BLaER1 (cell line): ENCODE measurements at regions not wholly inside any gene's neighbourhood (a gene's known extent, or its start where the extent isn't known, plus 50 kb on each side); places are given as distances from the start of the nearest gene placed in this dataset.
A peak's percentile ranks its signal among the peaks of the same experiment; 100 is the strongest.

Experiments used
- H3K27ac ChIP-seq: shearing (Covaris generic); formaldehyde crosslinking; 2 replicates; pipeline ENCODE4 v1.8.1; 2022
- H3K27me3 ChIP-seq: shearing (Covaris generic); formaldehyde crosslinking; 2 replicates; pipeline ENCODE4 v1.8.1; 2022
- H3K36me3 ChIP-seq: shearing (Covaris generic); formaldehyde crosslinking; 2 replicates; pipeline ENCODE4 v1.8.1; 2022
- H3K4me1 ChIP-seq: shearing (Covaris generic); formaldehyde crosslinking; 2 replicates; pipeline ENCODE4 v1.8.1; 2022
- H3K4me2 ChIP-seq: shearing (Covaris generic); formaldehyde crosslinking; 2 replicates; pipeline ENCODE4 v1.8.1; 2022
- H3K4me3 ChIP-seq: shearing (Covaris generic); formaldehyde crosslinking; 2 replicates; pipeline ENCODE4 v1.8.1; 2022
- H3K9ac ChIP-seq: shearing (Covaris generic); formaldehyde crosslinking; 2 replicates; pipeline ENCODE4 v1.8.1; 2022
- H3K9me3 ChIP-seq: shearing (Covaris generic); formaldehyde crosslinking; 2 replicates; pipeline ENCODE4 v1.8.1; 2022
- H4K20me1 ChIP-seq: shearing (Covaris generic); formaldehyde crosslinking; 2 replicates; pipeline ENCODE4 v1.8.1; 2022
- Cebpa-rat ChIP-seq: shearing (Covaris generic); IDR thresholded peaks from 2 replicates; pipeline ENCODE4 v1.8.1; 2022

DNA sequence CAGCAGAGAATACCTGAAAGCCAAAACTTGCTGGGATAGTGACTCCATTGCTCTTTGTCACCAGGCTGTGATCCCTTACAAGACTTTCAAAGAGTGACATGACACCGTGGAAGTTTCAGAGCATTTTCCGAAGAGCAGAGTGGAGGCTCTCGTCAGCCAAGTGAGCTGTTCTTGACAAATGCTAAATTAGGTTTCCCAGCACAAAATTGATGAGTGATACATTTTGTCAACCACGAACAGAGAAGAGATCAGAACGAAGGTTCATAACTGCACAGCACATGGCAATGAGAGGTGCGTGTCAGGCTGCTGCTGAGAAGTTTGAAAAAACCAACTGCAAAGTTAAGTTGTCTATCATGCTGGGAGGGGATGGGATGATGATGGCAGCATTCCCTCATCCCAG, 184.4 kb upstream of the C1orf174 start:
- Histone ChIP-seq H3K4me2 (0 out of 2 replicates have a peak overlapping the region, but pooled peaks have one; percentile 9), H3K27ac (no peak overlapping the region), H3K4me3 (no peak overlapping the region), H3K9me3 (peaks cover 13% of the 10 kb centered on the region), H3K9ac (no peak overlapping the region), H4K20me1 (no peaks in the 10 kb centered on the region), H3K36me3 (no peaks in the 10 kb centered on the region), H3K4me1 (peaks cover 23% of the 10 kb centered on the region), H3K27me3 (no peaks in the 10 kb centered on the region)
- TF ChIP-seq Cebpa-rat = no peak

DNA sequence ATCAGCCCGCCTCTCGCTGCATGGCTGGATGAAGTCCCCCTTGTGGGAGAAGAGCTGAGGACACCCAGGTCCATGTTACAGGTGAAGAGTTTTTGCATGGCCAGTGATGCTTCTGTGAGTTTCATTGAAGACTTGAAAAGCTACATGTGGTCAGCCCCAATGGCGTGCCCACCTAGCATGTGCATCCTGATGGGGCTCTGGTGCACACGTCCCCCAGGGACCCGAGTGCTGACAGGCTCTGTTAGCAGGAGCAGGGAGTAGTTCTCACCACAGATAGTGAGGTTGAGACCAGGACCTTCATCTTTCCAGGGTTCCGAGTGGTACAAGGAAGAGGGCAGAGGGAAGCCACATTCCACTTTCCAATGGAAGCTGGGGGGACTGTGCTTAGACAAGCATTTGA, 184.8 kb upstream of the C1orf174 start:
- no peaks in the 10 kb centered on the region for H4K20me1 ChIP-seq
- H3K9ac ChIP-seq = no peak overlapping the region
- H3K27me3 ChIP-seq = no peaks in the 10 kb centered on the region
- no peak overlapping the region for H3K27ac ChIP-seq
- H3K4me1 ChIP-seq = peaks cover 23% of the 10 kb centered on the region
- TF ChIP-seq Cebpa-rat = no peak
- no peaks in the 10 kb centered on the region for H3K36me3 ChIP-seq
- H3K9me3 ChIP-seq = peaks cover 9% of the 10 kb centered on the region
- peak overlapping the region; percentile 9; the same call in 1 of the 2 replicates for H3K4me2 ChIP-seq
- no peak overlapping the region for H3K4me3 ChIP-seq

DNA sequence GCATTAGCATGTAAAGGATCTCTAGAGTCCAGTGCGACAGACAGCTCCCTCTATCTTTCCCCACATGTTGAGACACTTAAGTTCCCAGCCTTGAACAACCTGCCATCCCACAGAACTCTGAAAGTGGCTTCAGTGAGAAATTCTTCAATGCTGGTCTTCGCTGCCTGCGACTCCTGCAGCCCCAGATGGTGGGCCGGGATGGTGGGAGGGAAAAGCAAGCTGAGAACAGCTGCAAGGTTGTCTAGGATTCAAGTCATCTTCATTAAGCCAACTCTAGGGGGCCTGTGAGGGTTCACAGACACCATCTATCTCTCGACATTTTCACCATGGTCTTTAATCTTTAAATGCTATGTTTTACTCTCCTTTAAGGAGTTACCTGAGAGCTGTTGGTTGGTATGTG, 185.5 kb upstream of the C1orf174 start:
- Histone ChIP-seq H3K4me2 (no peak overlapping the region), H3K4me3 (no peak overlapping the region), H4K20me1 (no peaks in the 10 kb centered on the region), H3K27me3 (no peaks in the 10 kb centered on the region), H3K9me3 (peaks cover 2% of the 10 kb centered on the region; the same call in 1 of the 2 replicates), H3K36me3 (no peaks in the 10 kb centered on the region), H3K27ac (no peak overlapping the region), H3K4me1 (peaks cover 26% of the 10 kb centered on the region), H3K9ac (no peak overlapping the region)
- no peak for TF ChIP-seq Cebpa-rat

DNA sequence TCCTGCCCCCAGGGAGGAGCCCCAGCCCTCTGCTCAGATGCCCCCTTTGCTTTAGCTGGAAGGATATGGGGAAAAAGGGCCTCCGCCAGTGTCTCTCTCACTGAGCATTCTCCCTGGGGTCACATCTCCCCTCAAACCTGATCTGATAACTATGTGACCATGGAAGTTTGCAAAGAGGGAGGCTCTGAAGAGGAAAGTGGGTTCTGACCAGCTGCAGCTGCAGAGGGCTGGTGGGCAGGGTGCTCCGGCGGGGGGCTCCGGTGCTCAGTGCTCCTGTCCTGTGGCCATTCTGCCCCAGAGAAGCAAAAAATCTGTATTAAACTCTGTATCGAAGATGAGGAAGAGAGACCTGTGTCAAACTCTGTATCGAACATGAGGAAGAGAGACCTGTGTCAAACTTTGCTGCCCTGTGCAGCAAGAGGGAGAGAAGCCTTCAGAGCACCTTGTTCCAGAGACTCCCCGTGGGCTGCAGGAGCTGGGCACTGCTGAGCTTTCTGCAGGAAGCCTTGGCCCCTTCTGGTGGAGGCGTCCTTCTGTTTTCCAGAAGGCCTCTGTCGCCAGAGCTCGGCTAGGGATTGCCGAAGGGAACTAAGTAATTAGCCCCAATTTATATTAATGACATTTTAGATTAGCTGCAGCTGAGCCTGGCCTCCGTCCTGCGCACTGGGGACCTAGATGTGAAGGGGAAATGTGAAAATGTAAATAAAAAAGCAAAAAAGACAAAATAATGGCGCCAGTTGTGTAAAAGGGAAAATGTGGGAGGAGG, 186.2 kb upstream of the C1orf174 start:
- peaks cover 31% of the 10 kb centered on the region for H3K4me1 ChIP-seq
- H3K27me3 ChIP-seq = no peaks in the 10 kb centered on the region
- no peak overlapping the region for H3K27ac ChIP-seq
- H3K4me2 ChIP-seq = no peak overlapping the region
- H3K9ac ChIP-seq = no peak overlapping the region
- no peak overlapping the region for H3K4me3 ChIP-seq
- H4K20me1 ChIP-seq = no peaks in the 10 kb centered on the region
- no peaks in the 10 kb centered on the region for H3K36me3 ChIP-seq
- TF ChIP-seq Cebpa-rat = no peak
- peaks cover 5% of the 10 kb centered on the region for H3K9me3 ChIP-seq

DNA sequence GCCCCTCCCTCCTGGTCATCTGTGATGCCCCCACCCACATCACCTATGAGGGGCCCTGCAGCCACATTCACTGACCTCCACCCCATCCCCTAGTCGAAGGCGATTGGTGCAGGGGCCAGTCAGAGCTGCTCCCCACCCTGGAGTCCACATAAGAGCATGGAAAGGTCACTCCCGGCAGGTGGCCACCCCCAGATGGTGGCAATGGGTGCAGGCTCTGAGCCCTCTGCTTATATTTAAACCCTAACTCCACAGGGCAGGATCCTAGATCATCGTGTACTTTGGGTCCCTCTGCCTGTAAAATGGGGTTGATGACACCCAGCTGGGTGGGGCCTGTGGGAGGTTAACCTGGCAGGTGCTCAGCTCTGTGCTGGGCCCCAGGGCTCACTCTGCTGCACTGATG, 186.8 kb upstream of the C1orf174 start:
- TF ChIP-seq Cebpa-rat = no peak
- no peaks in the 10 kb centered on the region for H3K36me3 ChIP-seq
- peaks cover 29% of the 10 kb centered on the region for H3K4me1 ChIP-seq
- H3K9ac ChIP-seq = no peak overlapping the region
- H3K27me3 ChIP-seq = no peaks in the 10 kb centered on the region
- H3K27ac ChIP-seq = no peak overlapping the region
- no peak overlapping the region for H3K4me3 ChIP-seq
- H4K20me1 ChIP-seq = no peaks in the 10 kb centered on the region
- H3K4me2 ChIP-seq = no peak overlapping the region
- H3K9me3 ChIP-seq = peaks cover 11% of the 10 kb centered on the region

DNA sequence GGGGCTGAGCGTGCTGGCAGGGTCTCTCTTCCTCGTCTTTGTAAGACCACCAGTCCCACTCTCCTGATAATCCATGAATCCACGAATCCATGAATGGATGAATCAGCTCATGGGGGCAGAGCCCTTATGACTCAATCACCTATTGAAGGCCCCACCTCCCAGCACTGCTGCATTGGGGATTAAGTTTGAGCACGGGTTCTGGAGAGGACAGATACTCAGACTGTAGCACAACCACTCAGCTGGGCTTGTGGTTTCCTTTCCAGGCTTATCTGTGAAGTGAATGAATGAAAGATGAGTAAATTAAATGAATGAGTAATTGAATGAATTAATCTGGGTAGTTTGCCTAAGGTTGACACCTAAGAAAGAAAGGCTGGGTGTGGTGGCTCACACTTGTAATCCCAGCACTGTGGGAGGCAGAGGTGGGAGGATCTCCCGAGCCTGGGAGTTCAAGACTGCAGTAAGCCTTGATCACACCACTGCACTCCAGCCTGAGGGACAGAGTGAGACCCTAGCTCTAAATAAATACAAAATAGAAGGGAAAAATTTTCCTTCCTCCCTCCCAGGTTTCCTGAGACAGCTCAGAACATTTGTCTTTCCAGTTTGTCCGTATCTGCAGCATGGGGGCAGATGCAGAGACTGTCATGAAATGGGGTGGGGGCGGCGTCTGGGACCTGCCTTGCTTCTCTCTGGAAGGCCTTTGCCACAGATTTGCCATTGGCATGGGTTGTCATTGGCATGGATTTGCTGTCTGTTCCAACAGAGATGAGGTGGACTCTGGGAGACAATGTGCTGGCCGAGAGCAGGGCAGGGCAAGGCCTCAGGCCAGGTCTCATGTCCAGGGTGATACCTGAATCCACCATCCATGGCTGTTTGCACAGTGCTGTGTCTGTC, 187.7 kb upstream of the C1orf174 start:
- H4K20me1 ChIP-seq = no peaks in the 10 kb centered on the region
- no peak overlapping the region for H3K4me2 ChIP-seq
- no peak overlapping the region for H3K4me3 ChIP-seq
- peaks cover 20% of the 10 kb centered on the region for H3K9me3 ChIP-seq
- no peak for TF ChIP-seq Cebpa-rat
- no peaks in the 10 kb centered on the region for H3K36me3 ChIP-seq
- no peak overlapping the region for H3K9ac ChIP-seq
- H3K27me3 ChIP-seq = no peaks in the 10 kb centered on the region
- no peak overlapping the region for H3K27ac ChIP-seq
- H3K4me1 ChIP-seq = peaks cover 25% of the 10 kb centered on the region

DNA sequence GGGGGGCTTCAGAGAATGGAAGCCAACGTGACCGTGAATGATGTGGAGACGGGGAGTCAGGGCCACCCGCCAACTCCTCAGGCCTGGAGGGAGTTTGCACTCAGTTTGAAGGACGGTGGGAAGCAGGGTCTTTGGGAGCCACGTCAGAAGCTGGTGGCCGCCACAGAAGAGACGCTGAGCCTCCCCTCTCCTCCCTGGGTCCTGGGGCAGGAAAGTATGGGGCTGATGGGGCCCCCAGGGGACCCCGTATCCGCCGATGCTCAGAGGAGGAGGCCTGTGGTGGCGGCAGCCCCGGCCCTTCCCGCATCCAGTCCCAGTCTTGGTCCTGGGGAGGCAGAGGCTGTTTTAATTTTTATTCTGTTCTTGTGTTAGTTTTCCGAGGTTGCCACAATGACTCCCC, 188.6 kb upstream of the C1orf174 start:
- H3K4me3 ChIP-seq = no peak overlapping the region
- H3K9me3 ChIP-seq = peaks cover 29% of the 10 kb centered on the region
- H3K4me2 ChIP-seq = peak overlapping the region; percentile 46
- H3K36me3 ChIP-seq = no peaks in the 10 kb centered on the region
- H3K27me3 ChIP-seq = no peaks in the 10 kb centered on the region
- H3K27ac ChIP-seq = no peak overlapping the region
- peaks cover 25% of the 10 kb centered on the region for H3K4me1 ChIP-seq
- TF ChIP-seq Cebpa-rat = no peak
- H3K9ac ChIP-seq = no peak overlapping the region
- H4K20me1 ChIP-seq = no peaks in the 10 kb centered on the region

DNA sequence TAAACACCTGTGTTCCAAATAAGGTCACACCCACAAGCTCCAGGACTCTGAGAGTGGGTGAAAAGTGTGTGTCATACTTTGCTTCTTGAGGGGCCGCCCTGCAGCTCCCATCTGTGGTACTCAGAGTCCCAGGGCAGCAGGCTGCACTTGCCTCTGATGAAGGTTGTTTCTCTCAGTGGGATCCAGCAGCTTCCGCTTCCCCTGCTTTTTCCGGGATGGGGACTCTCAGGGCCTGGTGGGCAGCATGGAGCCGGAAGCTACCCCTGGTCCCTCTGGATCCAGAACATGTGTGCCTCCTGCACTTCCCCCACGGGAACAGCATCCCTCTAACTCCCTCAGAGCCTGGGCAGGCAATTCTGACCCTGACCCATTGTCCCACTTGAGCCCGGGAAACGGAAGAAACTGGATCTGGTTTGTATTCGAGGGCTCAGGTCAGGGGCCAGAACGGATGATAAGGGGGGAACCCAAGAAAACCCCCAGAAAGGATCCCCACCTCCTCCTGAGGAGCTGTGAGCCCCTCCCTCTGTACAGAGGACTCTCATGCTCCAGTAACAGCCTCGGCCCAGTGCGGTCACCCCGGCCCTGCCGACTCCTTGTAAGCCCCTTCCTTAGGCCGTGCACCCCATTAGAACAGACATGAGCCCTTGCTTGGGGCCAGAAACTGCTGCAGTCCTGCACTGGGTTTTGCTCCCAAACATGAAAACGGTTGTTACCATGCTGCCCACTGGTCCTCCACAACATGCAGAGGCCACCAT, 189.5 kb upstream of the C1orf174 start:
- Histone ChIP-seq H3K4me1 (peaks cover 25% of the 10 kb centered on the region), H3K27me3 (no peaks in the 10 kb centered on the region), H3K27ac (no peak overlapping the region), H3K4me3 (no peak overlapping the region), H3K4me2 (no peak overlapping the region), H3K9ac (no peak overlapping the region), H3K9me3 (peaks cover 31% of the 10 kb centered on the region), H4K20me1 (no peaks in the 10 kb centered on the region), H3K36me3 (no peaks in the 10 kb centered on the region)
- TF ChIP-seq Cebpa-rat = no peak

DNA sequence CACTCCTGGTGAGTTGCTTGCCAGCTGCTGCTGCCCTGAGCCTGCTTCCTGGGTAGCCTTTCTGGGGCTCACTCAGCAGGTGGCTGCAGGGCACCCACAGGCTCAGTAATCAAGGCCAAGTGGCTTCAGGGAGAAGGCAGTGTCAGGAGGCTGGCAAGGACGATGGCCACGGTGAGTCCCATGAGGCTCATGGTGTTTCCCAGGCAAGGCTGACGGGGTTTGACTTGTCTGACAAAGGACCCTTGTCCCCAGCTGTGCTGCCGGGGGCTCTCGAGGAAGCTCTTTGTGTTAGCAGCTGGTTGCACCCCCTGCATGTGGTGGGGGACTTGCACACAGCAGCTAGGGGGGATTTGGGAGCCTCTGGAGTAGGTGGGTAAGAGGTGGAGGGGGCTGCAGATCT, 190.5 kb upstream of the C1orf174 start:
- H3K4me1 ChIP-seq = peaks cover 20% of the 10 kb centered on the region
- H3K9ac ChIP-seq = no peak overlapping the region
- peaks cover 31% of the 10 kb centered on the region for H3K9me3 ChIP-seq
- no peak overlapping the region for H3K4me3 ChIP-seq
- no peak for TF ChIP-seq Cebpa-rat
- H3K4me2 ChIP-seq = peak overlapping the region; percentile 27; the same call in 1 of the 2 replicates
- H3K27me3 ChIP-seq = no peaks in the 10 kb centered on the region
- no peak overlapping the region for H3K27ac ChIP-seq
- no peaks in the 10 kb centered on the region for H4K20me1 ChIP-seq
- H3K36me3 ChIP-seq = no peaks in the 10 kb centered on the region
